GM18873 (cell line): ENCODE measurements at regions not wholly inside any gene's neighbourhood (a gene's known extent, or its start where the extent isn't known, plus 50 kb on each side); places are given as distances from the start of the nearest gene placed in this dataset.
"Not testable (repeated sequence)": the region's sequence is repeated elsewhere in the genome, so short reads cannot be mapped to it uniquely, and the experiment has no call there.

ENCODE experiments used
- ATAC-seq: cut with Tn5 transposase; IDR thresholded peaks from one replicate; pipeline ENCODE4 v1.9.1; 2021; ENCODE audit warnings: mild to moderate bottlenecking, moderate library complexity, moderate number of reproducible peaks; ENCODE audit not compliant: unreplicated experiment, low FRiP score

DNA sequence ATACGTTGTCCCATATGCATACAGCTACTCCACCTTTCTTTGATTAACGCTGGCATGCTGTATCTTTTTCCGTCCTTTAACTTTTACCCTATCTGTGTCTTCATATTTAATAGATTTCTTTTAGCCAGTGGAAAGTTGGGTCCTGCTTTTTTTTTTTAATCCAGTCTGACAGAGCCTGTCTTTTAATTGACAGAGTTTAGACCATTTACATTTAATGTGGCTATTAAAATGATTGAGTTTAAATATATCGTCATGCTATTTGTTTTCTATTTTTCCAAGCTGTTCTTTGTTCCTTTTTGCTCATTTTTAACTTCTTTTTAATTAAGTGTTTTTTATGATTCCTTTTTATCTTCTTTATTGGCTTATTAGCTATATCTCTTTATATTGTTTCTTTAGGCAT is 217.6 kb upstream of the NEBL start:
- no peak for ATAC-seq

DNA sequence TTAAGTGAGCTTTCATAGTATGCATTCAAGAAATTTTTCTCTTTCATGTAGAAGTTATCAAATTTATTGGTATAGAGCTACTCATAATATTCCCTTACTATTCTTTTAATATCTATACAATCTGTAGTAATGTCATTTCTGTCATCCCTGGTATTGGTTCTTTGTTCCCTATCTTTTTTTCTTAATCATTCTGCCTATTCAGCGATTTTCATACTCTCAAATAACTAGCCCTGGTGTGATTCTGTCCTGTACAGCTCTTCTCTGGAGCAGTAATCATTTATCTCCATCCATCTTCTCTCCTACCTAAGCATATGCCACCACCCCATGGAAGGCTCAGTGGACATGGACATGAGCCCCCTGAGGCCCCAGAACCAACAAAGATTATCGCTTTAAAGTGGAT is 213.2 kb upstream of the NEBL start:
- no peak for ATAC-seq

DNA sequence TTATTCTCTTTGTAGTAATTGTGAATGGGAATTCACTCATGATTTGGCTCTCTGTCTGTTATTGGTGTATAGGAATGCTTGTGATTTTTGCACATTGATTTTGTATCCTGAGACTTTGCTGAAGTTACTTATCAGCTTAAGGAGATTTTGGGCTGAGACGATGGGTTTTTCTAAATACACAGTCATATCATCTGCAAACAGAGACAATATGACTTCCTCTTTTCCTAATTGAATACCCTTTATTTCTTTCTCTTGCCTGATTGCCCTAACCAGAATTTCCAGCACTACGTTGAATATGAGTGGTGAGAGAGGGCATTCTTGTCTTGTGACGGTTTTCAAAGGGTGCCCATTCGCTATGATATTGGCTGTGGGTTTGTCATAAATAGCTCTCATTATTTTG is 209.8 kb upstream of the NEBL start:
- not testable (repeated sequence) for ATAC-seq

DNA sequence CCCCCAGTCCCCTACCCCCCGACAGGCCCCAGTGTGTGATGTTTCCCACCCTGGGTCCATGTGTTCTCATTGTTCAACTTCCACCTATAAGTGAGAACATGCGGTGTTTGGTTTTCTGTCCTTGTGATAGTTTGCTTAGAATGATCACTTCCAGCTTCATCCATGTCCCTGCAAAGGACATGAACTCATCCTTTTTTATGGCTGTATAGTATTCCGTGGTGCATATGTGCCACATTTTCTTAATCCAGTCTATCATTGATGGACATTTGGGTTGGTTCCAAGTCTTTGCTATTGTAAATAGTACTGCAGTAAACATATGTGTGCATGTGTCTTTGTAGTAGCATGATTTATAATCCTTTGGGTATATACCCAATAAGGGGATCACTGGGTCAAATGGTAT is 208.2 kb upstream of the NEBL start:
- not testable (repeated sequence) for ATAC-seq

DNA sequence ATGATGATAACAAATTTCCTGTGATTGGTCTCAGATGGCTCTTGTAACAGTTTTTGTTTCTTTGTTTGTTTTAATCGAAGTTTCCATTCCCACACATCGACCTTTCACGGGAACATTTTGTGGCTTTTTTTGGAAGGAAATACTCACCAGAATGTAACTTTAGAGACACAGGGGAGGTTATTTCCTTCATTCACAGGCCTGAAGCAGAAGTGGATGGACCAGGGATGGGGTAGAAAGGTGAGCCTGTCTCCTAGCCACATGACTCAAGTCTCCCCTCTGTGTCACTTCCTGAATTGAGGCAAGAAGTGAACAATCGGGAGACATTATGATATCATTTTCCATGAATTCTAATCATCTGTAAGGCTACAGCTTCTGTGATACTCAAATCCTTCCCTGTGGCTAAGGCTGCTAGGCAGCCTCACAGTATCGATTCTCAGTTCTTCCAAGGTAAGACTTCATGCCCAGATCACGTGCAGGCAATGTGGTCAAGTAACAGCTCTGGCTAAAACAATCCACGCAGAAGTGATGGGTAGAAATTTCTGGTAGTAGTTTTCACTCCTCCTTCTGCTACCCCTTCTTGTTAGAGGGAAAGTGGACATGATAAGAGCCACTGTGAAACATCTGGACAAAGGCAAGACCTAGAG is 203.9 kb upstream of the NEBL start:
- no peak for ATAC-seq

DNA sequence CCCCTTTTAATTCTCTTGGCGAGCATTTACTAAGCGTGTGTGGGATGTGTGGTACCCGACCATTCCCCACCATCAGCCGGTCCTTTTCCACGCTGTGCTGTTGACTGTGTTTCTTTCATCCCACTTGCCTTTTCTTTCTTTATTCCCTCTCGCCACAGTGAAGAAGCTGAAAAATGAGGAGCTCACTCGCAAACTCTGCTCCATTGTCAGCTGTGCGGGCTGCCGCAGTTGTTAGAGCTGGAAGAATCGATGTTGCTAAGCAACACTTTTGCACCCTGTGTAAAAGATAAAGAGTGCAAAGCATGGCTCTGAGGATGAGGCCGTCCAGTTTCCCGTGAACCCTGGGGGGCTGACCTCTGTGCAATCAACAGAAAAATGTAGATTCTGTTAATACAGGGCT is 203.1 kb upstream of the NEBL start:
- no peak for ATAC-seq

DNA sequence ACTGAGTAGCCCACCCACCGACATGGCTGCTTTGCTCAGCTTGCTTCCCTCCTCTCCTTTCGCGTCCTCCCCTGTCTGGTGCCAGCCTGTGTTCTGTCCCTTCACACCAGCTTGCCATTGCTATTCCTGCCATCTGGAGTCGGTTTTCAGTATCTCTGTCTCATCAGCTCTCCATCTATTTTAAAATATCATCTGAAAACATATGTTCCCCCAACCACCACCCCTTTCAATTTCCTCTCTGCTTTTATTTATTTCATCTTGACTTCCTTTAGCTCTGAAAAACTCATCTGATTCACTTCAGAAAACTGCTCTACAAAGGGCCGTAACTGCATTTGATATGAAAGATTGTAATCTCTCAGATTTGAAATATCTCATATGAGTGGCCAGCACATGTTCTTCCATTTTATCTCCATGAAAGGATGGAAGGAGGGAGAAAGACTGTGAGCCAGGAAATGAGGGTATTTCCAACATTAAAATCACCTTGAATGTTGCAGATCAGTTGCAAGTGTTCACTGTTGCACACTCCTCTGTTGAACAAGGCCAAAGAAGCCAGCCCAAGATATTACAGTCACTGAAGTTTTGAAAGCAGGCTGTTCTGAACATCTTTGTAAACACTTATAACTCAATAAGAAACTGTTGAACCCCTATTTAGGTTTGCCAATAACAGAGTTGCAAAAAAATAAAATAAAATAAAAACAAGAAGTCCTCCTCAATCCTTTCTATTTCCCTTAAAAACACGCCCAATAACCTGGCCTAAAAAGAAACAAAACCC is 202.4 kb upstream of the NEBL start:
- no peak for ATAC-seq

DNA sequence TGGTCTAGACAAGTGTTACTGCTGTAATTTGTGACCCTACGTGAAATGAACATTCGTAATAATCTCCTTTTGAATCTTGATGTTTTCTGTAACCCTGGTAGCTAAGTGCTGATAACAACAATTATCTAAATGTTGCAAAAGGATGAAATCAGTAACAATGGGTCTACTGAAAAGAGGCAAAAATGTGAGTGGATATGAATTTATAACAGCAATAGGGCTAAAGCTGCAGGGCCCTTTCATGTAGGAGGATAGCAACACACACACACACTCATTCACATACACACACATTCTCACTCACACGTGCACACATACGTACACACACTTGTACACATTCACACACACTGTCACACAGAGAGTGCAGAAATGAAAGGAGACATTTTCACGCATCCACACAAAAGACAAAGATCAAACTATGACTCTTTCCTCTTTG is 200.8 kb upstream of the NEBL start:
- no peak for ATAC-seq

DNA sequence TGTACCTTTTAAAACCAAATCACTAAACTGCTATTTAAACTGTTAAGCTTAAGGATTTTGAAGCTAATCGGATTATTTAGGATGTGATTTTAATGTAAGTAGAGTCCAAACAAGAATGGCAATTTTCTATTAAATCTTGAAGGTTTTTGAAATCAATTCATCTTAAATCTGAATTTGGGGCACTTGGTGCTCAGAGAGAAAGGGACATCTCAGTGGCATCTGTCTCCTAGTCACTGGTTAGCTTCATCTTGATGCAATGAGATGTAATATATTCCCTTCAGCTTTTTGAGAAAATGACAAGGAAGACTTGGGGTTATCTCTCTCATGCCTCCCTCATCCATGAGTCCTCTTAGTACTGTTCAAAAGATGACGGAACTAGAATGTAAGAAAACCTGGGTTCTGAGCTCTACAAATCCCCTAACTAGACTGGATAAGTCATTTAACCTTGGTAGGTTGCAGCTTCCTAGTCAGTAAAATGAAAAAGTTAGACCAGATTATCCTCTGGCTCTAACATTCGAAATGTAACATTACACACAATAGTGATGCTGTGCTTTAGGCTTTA is 198.5 kb upstream of the NEBL start:
- no peak for ATAC-seq

DNA sequence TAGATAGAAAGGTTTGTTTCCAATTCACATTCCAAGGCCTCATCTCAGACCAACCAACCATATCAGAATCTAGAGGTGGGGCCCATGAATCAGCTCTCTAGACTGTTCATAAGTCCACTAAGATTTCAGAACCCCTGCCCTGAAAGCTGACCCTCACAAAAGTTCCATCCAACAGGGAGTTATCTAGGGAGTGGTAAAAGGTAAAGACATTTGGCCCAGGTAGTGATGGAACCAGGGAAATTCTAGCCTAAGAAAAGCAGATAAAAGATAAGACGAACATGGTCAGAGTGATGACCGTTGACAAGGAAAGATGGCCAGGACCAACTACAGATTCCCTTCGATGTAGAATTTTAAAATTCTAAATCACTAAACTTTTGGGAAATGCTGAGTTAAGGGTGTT is 198.0 kb upstream of the NEBL start:
- no peak for ATAC-seq

DNA sequence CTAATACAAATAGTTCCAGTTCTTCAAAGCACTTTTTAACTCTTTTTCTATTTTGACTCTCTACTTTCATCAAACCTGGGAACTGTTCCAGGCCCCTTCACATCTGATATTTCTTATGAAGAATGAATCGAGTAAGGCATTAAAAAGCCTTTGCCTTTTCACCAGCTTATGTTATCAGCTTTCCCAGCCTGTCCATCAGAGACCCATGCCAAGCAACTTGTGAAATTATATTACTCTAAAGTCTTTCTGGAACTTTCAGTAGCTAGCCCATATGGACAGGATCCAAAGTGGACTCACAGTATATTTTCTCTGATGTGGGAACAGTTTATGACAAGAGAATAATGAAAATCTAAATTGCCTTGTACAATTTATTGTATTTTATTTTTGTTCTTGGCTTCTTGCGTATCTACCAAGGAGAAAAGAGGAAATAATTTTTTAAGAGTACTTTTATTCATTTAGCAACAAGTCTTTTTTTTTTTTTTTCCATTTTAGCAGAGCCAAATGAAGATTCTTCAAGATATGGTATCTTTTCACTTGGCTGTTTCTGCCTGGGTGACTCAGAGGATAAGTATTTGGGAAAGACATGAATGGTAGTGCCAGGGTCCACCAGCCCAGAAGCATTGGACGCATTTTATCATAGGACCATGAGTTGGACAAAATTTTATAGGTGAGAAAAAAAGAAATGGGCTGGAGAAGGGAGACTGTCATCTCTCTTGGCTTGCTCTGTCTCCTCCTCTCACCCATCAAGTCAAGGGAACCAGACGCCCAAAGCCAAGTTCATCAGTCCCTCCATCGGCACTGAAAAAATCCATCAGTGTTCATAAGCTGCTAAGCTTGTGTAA is 195.8 kb upstream of the NEBL start:
- ATAC-seq = no peak

DNA sequence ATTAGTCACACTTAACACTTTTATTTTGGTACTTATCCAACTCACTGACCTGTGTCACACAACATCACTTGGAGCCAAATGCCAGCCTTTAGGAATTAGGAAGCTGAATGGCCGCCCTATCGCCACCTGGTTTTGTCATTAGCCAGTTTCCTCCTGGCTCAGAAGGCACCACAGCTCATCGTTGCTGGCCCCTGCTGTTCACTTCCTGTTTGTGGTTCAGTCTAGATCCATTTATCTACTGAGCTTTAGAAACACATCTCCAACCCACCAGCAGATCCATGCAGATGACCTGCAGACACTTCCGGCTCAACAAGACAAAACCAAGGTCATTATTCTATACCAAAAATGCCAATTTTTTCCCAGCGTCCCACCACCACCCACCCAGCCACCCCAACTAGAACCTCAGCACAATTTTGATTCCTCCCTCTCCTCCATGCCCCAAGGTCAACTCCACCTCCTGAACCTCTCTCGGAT is 193.5 kb upstream of the NEBL start:
- no peak for ATAC-seq

DNA sequence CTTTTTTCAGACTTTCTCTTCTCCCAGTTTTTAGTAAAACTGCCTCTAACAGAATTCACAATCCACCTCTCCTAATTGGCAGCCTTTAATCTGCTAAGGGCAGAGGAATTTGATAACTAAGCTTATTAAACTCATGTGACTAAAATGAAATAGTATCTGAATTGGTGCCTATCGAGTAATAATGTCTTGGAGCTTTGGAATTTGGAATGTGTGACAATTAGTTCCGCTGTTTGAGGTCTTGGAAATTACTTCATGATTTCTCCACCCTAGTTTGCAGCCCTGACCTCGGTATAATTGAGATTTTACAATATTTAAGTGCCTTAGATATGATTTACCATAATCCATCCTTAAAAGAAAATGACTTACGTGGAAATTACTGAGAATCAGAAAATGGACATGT is 190.4 kb upstream of the NEBL start:
- ATAC-seq = no peak

DNA sequence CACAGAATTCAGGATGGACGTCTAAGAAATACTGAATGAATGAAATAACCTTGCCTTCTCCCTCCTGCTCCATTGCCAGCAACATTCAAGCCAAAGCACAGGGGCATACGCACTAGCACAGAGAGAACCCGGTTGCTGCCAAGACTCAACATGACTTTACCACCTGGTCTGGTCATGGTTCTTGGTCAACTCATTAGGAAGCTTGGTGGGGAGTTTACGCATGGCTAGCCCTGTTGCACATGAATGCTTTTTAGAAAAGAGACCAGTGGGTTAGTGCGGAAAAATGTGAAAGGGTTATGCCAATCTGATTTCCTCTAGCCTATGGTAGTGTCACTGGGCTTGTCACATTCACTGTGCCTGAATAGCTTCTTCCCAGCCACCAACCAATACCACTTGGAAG is 187.6 kb upstream of the NEBL start:
- ATAC-seq = no peak

DNA sequence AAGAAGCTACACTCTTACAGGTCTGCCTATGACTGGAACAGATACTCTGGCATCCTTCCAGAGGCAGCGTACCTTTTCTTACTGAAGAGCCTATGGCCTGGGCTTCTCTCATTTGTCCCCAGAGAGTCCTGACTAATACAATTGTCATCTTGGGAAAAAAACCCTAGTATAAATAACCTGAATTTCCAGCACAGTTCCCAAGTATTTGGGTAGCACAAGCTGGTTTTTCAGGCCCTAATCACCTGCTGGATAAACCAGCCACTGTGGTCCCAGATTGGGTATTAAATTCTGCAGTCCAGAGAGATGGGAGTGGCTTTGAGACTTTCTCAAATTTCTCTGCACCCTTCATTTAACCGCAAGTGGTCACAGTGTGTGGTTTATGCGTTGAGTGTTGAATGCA is 186.8 kb upstream of the NEBL start:
- no peak for ATAC-seq

DNA sequence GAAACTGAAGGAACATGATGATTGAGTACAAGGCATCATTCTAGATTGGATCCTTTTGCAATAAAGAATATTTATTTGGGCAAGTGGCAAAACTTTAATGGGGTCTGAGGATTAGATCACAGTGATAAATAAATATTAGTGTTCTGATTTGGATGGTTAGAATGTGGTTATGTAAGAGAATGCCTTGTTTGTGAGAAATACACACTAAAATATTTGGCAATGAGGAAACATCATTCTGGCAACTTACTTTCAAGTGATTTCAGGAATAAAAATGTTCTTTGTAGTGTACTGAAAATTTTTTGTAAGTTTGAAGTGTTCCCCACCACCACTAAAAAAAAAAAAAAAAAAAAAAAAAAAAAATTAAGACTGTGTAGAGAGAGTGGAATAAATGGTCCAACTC is 185.1 kb upstream of the NEBL start:
- no peak for ATAC-seq

DNA sequence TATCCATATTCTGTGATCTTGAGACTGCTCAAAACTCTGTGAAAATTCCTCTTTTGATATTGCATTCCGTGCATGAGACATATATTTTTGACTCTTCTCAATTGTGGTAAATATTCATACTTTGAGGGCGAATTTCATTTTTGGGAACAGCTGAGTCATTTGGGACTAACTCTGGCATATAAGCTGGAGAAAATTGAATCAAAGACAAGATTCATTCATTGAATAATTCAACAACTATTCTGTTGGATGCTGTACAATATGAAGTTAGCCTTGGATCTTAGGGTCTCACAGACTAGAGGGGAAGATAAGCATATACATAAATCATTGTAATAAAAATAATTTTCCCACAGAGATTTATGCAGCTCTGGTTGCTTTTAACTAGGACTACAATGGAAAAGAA is 183.2 kb upstream of the NEBL start:
- no peak for ATAC-seq

DNA sequence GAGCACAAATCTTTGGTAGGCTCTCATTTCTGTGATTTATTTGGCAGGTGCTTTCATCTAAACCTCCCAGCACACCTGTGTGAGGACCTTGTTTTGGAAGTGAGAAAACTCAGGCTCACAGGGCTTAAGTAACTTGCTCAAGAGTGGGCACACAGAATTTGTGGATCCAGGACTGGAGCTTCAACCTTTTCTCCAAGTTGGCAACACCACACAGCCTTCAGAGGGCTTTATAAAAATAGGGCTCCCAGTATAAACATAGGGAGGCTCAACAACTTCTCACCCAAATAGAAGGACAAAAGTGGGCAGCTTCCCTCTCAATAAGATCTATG is 182.2 kb upstream of the NEBL start:
- no peak for ATAC-seq

DNA sequence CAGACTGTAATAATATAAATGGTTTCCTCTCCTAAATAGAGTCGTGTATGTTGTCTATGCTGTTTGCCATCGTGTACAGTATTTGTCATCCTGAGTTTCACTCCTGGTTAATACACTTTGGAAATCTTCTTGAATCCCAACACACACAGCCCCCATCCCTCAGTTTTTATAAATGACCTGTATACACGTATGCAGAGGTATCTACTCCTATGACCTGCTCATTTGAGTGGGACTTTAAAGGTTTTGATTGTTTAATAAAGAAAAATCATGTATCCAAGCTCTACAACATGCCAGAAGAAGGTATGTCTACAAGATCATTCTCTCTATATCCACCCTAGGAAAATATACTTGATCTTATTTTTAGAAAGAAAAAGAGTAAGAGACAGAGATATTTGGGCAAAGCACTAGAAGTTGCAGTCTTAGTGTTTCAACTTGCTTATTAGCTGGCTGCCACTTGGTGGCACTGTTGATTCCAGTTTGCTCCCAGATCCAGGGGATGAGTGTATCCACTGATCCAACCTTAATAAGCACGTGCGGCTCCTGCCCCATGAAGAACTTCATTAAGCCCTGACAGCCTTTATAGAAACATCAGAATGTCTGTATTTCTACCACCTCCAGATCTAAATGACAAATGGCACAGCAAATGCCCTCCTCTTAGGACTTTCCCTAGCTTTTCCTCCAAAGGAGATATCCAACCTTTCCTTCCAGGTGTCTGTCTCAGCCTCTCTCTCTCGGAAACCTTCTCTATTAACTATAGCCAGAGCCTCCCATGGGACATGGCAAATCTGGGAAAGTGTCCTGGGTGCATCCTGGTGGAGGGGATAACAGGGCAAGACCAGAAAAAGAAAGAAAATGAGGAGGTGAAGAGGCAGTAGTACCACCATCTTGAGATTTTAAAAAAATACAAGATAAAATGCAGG is 181.6 kb upstream of the NEBL start:
- no peak for ATAC-seq

DNA sequence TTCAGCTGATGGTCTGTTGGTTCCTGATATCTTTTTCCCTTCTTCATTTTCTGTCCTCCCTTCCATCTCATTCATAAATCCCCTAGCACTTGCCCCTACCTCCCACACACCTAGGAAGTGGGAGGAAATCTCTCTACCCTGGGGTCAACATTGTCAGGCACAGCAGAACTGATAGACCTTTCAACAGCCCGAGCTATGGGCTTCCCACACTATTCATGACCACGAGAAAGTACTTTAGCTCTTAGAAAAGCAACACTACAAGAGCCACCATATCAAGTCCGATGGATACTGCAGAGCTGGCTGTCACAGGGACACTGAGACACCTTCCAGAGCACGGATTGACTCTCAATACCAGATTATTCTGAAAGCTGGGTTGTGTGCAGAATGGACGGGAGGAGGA is 180.6 kb upstream of the NEBL start:
- ATAC-seq = no peak
